GM23338 (cell line): ENCODE measurements at regions not wholly inside any gene's neighbourhood (a gene's known extent, or its start where the extent isn't known, plus 50 kb on each side); places are given as distances from the start of the nearest gene placed in this dataset.

Source experiments
- ATAC-seq: fragments of 200-7000 bp; cut with Tn5 transposase; 3 replicates; pipeline ENCODE4 v1.9.1; 2020
- DNase-seq: peaks from one replicate; pipeline ENCODE4 v3.0.0-alpha.2; 2015; ENCODE audit warnings: low spot score
- H2AFZ ChIP-seq: fragments of 200-600 bp; sonication (generic); 2 replicates; pipeline ENCODE4 v1.8.0; 2016; ENCODE audit warnings: antibody characterized with exemption, mild to moderate bottlenecking, moderate library complexity
- H3F3A ChIP-seq: fragments of 200-600 bp; sonication (generic); replicated peaks from 2 replicates; pipeline ENCODE4 v1.8.0; 2017; ENCODE audit warnings: antibody characterized with exemption, mixed run types, low read depth
- H3K27ac ChIP-seq: fragments of 200-600 bp; sonication (generic); 2 replicates; pipeline ENCODE4 v1.6.1; 2016; ENCODE audit warnings: low read depth
- H3K27me3 ChIP-seq: fragments of 200-600 bp; sonication (generic); 2 replicates; pipeline ENCODE4 v1.8.0; 2016; ENCODE audit warnings: mild to moderate bottlenecking, mixed run types, moderate library complexity; ENCODE audit not compliant: insufficient read depth
- H3K36me3 ChIP-seq: fragments of 200-600 bp; sonication (generic); 2 replicates; pipeline ENCODE4 v1.8.0; 2016; ENCODE audit warnings: mild to moderate bottlenecking; ENCODE audit not compliant: insufficient read depth
- H3K4me1 ChIP-seq: fragments of 200-600 bp; sonication (generic); 2 replicates; pipeline ENCODE4 v1.8.0; 2016; ENCODE audit warnings: mild to moderate bottlenecking, moderate library complexity; ENCODE audit not compliant: insufficient read depth
- H3K4me2 ChIP-seq: fragments of 200-600 bp; sonication (generic); 2 replicates; pipeline ENCODE4 v1.7.1; 2017; ENCODE audit warnings: mixed run types
- H3K4me3 ChIP-seq: fragments of 200-600 bp; sonication (generic); 2 replicates; pipeline ENCODE4 v1.6.1; 2016; ENCODE audit warnings: mixed run types
- H3K79me2 ChIP-seq: fragments of 200-600 bp; sonication (generic); replicated peaks from 2 replicates; pipeline ENCODE4 v1.8.0; 2017; ENCODE audit warnings: mild to moderate bottlenecking; ENCODE audit not compliant: insufficient read depth
- H3K9me2 ChIP-seq: fragments of 200-600 bp; sonication (generic); 2 replicates; pipeline ENCODE4 v1.8.0; 2017; ENCODE audit not compliant: insufficient read depth
- H4K20me1 ChIP-seq: fragments of 200-600 bp; sonication (generic); replicated peaks from 2 replicates; pipeline ENCODE4 v1.8.0; 2017; ENCODE audit warnings: mild to moderate bottlenecking; ENCODE audit not compliant: insufficient read depth
- H3K27ac Mint-ChIP-seq: 2 replicates; pipeline ENCODE4 v1.8.0; 2020; ENCODE audit warnings: inconsistent platforms, mild to moderate bottlenecking, moderate library complexity, mixed read lengths
- H3K27me3 Mint-ChIP-seq: 3 replicates; pipeline ENCODE4 v1.8.0; 2022; ENCODE audit warnings: low read depth, mild to moderate bottlenecking, moderate library complexity, mixed read lengths, inconsistent platforms; ENCODE audit not compliant: insufficient read depth, poor library complexity
- H3K36me3 Mint-ChIP-seq: 3 replicates; pipeline ENCODE4 v1.8.0; 2021; ENCODE audit warnings: low read depth, mild to moderate bottlenecking, inconsistent platforms, moderate library complexity, mixed read lengths
- H3K4me1 Mint-ChIP-seq: 3 replicates; pipeline ENCODE4 v1.8.0; 2020; ENCODE audit warnings: mild to moderate bottlenecking, inconsistent platforms, mixed read lengths
- H3K4me3 Mint-ChIP-seq: 3 replicates; pipeline ENCODE4 v1.8.0; 2021; ENCODE audit warnings: moderate library complexity, mild to moderate bottlenecking, inconsistent platforms, mixed read lengths
- H3K9me3 Mint-ChIP-seq: 3 replicates; pipeline ENCODE4 v1.8.0; 2020; ENCODE audit warnings: moderate library complexity, mild to moderate bottlenecking, inconsistent platforms, mixed read lengths
- CREB1 ChIP-seq: fragments of 250-450 bp; sonication (Bioruptor Pico); IDR thresholded peaks from 2 replicates; pipeline ENCODE4 v1.5.0; 2020; ENCODE audit warnings: low read depth, mild to moderate bottlenecking, moderate library complexity
- CTCF ChIP-seq, 2 experiments: fragments of 200-600 bp in 1 of 2; sonication (generic) in 1 of 2; conservative IDR thresholded peaks; 2 replicates each; pipeline versions ENCODE4 v1.5.1 to v1.6.1; 2016 to 2017; ENCODE audit warnings: antibody characterized with exemption in 2 of 2, low read depth in 2 of 2, mild to moderate bottlenecking in 2 of 2, moderate library complexity in 1 of 2
- ETS1 ChIP-seq: IDR thresholded peaks from 2 replicates; pipeline ENCODE4 v1.6.1; 2016; ENCODE audit warnings: antibody characterized with exemption
- EZH2 ChIP-seq: fragments of 200-600 bp; sonication (generic); IDR thresholded peaks from one replicate; pipeline ENCODE4 v1.8.0; 2017; ENCODE audit warnings: antibody characterized with exemption, mild to moderate bottlenecking, low read depth; ENCODE audit not compliant: unreplicated experiment
- EZH2phosphoT487 ChIP-seq: fragments of 200-600 bp; sonication (generic); IDR thresholded peaks from one replicate; pipeline ENCODE4 v1.8.1; 2018; ENCODE audit warnings: antibody characterized with exemption; ENCODE audit not compliant: unreplicated experiment
- JUNB ChIP-seq: IDR thresholded peaks from one replicate; pipeline ENCODE4 v1.6.1; 2016; ENCODE audit warnings: antibody characterized with exemption; ENCODE audit not compliant: unreplicated experiment
- NANOG ChIP-seq: IDR thresholded peaks from 2 replicates; pipeline ENCODE4 v1.6.1; 2016; ENCODE audit warnings: antibody characterized with exemption, borderline replicate concordance
- POLR2AphosphoS5 ChIP-seq: IDR thresholded peaks from 2 replicates; pipeline ENCODE4 v1.6.1; 2016; ENCODE audit warnings: antibody characterized with exemption, low read depth
- REST ChIP-seq: IDR thresholded peaks from one replicate; pipeline ENCODE4 v1.6.1; 2018; ENCODE audit warnings: antibody characterized with exemption; ENCODE audit not compliant: unreplicated experiment
- STAT1 ChIP-seq: IDR thresholded peaks from one replicate; pipeline ENCODE4 v1.6.1; 2016; ENCODE audit warnings: antibody characterized with exemption; ENCODE audit not compliant: unreplicated experiment
- ZNF114 ChIP-seq: fragments of 250-450 bp; sonication (Bioruptor Pico); IDR thresholded peaks from 2 replicates; pipeline ENCODE4 v1.5.0; 2020; ENCODE audit warnings: mild to moderate bottlenecking, moderate library complexity
- ZNF331 ChIP-seq: fragments of 250-450 bp; sonication (Bioruptor Pico); IDR thresholded peaks from 2 replicates; pipeline ENCODE4 v1.5.0; 2020; ENCODE audit warnings: low read depth, mild to moderate bottlenecking, moderate library complexity
- ZNF462 ChIP-seq: fragments of 250-450 bp; sonication (Bioruptor Pico); IDR thresholded peaks from 2 replicates; pipeline ENCODE4 v1.5.0; 2020; ENCODE audit warnings: mild to moderate bottlenecking, moderate library complexity

- Histone ChIP-seq H3F3A (no peaks in the 10 kb centered on the region), H3K4me2 (no peak overlapping the region), H3K4me3 (no peak overlapping the region), H4K20me1 (no peaks in the 10 kb centered on the region), H3K27me3 (no peaks in the 10 kb centered on the region), H3K9me2 (peaks cover 42% of the 10 kb centered on the region), H2AFZ (0 out of 2 replicates have a peak overlapping the region, but pooled peaks have one; percentile 38), H3K4me1 (peaks cover 9% of the 10 kb centered on the region; the same call in 1 of the 2 replicates), H3K79me2 (no peaks in the 10 kb centered on the region), H3K36me3 (no peaks in the 10 kb centered on the region), H3K27ac (no peak overlapping the region)
- Mint-ChIP-seq H3K27me3 (peaks cover 3% of the 10 kb centered on the region), H3K27ac (no peak overlapping the region), H3K9me3 (no peaks in the 10 kb centered on the region; the same call in 2 of the 3 replicates), H3K4me1 (peaks cover 9% of the 10 kb centered on the region; the same call in 2 of the 3 replicates), H3K36me3 (no peaks in the 10 kb centered on the region; the same call in 2 of the 3 replicates), H3K4me3 (no peak overlapping the region)
- no peak for TF ChIP-seq NANOG
- no peak for TF ChIP-seq STAT1
- TF ChIP-seq REST, result no peak
- no peak for TF ChIP-seq ZNF114
- no peak for TF ChIP-seq EZH2phosphoT487
- TF ChIP-seq CTCF (conservative IDR thresholded peaks at IDR 0.05; ENCODE audit: low read depth in 2 of 2), result no peak
- no peak for TF ChIP-seq ETS1
- no peak for TF ChIP-seq ZNF462 (CRISPR knock-in tag)
- no peak for TF ChIP-seq POLR2AphosphoS5
- no peak for TF ChIP-seq ZNF331 (CRISPR knock-in tag)
- no peak for TF ChIP-seq CREB1 (CRISPR knock-in tag)
- no peak for TF ChIP-seq EZH2
- no peak for TF ChIP-seq JUNB
- DNase-seq, result no peak
- no peak for ATAC-seq
Observed at GRCh38 chr1:95778217-95778616, 544.2 kb downstream of the RWDD3 start.
